NCI-H345 (cell line): ENCODE measurements at regions not wholly inside any gene's neighbourhood (a gene's known extent, or its start where the extent isn't known, plus 50 kb on each side); places are given as distances from the start of the nearest gene placed in this dataset.

ENCODE experiments used
- DNase-seq: peaks from one replicate; lab custom pipeline; 2025; lab: John Stamatoyannopoulos, UW

- DNase-seq = no peak
Observed at GRCh38 chr10:47053081-47053798, 142.0 kb downstream of the PTPN20 start.

- DNase-seq = no peak
Observed at GRCh38 chr10:47054974-47055373, 143.7 kb downstream of the PTPN20 start.

DNA sequence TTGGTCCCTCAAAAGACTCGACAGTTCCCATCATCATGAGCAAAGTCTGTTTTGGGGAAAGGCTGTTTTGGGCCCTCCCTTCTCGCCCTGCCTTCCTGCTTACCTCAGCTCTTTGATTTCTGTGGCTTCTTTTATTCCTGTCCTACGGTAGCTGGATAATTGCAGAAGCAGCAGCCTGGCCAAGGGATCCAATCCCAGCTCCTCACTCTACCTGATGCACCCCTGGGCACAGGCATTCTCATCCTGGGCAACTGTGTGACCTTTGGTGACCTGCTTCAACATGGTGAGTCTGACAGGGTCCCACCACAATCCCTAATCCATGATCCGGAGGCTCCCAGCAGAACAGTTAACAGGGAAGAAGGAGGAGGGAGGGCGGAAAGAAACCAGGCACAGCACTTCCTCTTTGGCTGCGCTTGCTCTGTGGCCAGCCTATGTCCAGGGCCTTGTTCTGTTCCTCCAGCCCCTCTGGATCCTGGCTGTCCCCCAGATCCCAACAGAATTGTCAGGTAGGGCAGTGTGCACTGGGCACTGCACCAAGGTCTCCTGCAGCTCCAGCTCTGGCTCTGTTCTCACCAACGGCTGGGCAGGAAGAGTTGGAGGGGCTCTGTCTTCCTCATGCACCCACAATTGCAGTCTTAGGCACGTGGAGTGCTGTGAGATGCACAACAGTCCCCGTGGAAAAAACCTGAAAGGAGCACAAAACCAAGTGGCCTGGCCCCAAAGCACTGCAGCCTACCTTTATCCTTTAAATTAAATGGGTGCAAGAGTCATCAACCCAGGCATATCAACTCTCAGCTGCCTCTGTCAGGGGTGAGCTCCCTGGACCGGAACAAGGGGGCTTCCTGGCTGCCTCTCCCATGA lies 144.4 kb downstream of the PTPN20 start:
- DNase-seq = no peak

DNA sequence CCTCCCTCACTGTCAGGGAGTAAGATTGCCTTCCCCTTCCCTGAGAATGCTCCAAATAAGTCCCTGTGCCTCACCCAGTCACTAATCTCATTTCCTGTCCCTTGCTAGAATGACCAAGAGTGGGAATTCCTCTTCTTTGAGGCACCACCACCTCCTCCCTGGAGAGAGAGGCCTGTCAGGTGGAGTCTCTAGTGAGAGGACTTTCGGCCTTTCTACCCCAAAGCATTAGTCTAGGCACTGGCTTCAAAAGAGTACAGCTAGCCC lies 145.0 kb downstream of the PTPN20 start:
- no peak for DNase-seq

DNA sequence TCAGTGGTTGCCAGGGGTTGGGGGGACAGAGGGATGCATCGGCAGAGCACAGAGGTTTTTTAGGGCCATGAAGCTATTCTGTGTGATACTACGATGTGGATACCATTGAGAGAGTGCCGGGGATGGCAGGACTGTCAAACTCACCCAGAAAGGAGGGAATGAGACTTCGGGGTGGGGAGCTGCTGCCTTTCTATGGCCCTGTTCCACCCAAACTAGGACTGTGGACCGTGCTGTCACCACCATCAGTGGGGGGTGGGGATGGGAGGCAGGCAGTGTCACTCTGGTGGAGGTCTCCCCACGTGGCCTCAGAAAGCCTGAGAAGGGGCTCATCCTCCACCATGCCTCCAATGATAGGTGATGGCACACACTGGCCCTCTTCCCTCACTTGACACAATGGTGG lies 146.2 kb downstream of the PTPN20 start:
- no peak for DNase-seq

DNA sequence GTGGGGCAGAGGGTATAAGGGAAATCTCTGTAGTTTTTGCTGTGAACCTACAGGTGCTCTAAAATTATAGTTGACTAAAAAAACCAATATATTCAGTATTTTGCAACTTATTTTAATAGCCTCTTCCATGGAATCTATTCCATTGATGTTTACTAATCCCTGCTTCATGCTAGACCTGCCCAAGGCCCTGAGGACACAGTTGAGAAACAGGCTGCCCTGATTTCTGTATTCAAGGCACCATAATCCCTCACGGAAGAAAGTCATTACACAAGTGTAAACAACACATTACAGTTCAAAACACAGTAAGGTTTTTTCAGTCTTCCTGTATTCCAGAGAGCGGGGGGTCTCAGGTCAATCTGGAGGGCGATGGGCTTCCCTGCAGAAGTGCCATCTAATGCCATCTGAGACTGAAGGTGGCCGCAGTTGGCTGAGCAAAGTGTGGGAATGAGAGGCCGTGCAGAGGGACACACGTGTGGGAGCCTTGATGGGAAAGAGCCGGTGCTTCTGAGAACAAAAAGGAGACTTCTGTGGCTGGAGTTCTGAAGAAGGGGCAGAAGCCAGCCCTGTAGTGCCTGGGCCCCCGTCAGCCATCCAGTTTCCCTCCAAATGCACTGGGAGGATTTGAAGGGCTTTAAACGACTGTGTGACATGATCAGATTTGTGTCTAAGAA lies 146.9 kb downstream of the PTPN20 start:
- no peak for DNase-seq

DNA sequence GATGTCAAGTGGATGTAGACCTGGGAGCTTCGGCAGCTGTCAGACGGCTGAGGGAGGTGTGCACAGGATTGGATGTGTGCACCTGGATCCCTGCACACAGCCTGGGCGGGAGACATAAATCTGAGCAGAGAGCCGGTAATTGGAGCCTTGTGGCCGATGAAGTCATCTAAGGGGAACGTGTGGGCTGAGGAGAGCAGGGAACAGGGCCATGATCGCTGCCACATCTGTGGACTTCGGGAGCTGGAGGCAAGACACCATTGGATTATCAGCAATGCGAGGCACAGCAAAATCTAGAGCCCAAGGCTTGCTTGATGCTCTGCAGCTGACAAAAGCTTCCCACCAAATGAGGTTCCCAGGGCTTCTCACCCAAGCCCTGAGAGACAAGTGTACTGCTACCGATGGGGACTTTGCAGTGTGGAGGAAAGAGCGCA lies 147.7 kb downstream of the PTPN20 start:
- DNase-seq = no peak

DNA sequence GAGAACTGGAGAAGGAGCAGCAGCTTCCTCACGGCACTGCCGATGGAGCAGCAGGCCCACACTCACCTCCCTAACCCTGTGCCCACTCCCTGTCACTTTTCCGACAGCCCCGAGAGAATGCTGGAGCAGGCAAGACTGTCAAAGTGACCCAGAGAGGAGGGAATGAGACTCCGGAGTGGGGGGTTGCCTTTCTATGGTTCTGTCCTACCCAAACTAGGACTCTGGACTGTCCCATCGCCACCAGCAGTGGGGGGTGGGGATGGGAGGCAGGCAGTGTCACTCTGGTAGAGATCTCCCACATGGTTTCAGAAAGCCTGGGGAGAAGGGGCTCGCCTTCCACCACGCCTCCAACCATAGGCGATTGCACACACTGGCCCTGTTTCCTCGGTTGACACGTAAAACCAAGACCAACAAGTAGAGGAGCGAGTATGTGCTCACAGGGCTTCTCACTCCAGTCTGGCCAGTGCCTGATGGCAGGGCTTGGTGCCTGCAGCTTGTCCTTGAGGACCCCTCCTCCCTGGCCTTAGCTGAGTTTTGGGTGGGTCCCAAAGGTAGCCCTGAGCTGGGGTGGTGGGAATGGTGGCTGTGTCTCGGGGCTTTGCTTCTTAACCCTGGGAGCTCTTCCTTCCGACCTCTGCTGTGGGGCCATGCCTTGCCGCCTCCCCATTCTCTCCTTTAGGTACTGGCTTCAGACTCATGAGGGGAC lies 148.5 kb downstream of the PTPN20 start:
- no peak for DNase-seq

GRCh38 chr10:47060356-47060755 lies 149.1 kb downstream of the PTPN20 start:
- DNase-seq = no peak

DNA sequence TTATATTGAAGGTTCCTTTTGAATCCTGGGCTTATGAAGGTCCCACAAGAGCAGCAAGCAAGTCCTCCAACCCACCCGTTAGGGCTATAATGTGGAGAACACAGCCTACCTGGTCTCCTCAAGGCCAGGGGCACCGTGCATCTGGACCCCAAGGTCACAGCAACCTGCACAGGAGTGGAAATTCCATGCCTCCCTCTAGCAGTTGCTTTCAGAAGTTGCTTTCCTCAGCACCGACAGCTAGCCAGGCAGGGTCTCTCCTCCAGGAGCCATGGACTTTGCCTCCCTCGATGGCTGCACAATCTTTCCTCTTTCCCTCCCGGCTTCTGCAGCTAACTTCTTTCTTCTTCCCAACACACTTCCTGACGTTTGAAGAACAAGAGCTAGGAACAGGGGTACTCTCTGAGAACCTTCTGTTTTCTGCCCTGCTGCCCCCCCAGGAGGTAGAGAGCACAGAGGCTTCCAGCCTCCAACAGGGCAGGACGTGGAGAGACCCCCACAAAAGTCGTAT lies 149.8 kb downstream of the PTPN20 start:
- DNase-seq = no peak

GRCh38 chr10:47061776-47062175 lies 150.5 kb downstream of the PTPN20 start:
- no peak for DNase-seq

DNA sequence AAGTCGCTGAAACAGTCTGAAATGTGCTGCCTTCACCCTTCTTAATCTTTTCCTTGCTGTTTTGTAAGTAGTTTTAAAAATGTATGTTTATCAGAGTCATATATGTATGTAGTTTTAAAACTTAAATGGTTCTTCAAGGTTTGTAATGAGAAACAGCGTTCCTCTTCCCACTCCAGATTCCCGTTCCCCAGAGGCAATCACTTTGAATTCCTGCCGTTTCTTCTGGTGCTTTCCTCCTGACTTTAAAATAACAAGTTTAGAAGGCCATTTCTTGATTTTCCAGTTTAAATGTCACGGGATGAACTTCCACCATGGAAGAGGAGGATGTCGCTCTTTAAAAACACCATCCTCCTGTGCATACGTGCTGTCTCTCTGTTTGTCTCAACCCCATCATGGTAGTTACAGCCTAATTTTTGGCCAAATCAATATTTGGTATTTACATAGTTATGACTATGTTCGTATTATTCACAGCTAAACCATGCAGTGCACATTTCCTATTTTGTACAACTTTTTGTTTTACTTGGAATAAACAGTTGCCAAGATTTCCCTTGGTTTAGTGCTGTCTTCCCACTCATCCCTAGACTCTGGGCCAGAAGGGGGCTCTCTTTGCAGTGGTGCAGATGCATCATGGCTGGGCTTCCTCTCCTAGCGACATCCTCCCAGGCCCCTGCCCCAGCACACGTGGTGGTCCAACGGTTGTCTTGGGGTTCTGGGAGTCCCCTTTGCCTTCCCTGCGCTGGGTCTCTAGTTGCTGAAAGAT lies 151.4 kb downstream of the PTPN20 start:
- DNase-seq = no peak

GRCh38 chr10:47063858-47064257 lies 152.6 kb downstream of the PTPN20 start:
- DNase-seq = peak; percentile 1

DNA sequence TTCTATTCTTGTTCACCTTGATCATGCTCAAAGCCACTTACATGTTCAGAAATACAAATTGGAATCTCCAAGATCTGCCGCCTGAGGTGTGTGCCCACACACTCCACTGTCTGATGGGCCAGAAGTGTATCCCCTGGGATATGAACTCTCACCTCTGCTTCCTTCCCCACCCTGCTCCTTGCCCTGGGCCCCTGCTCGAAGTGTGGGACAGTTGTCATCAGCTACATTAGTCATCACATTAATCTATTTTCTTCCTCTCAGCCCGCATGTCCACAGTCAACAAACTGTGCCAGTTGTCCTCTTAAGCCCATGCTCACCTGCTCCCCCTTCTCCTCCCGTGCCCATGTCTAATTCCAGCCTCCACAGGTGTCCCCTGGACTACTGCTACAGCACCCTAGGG lies 154.7 kb downstream of the PTPN20 start:
- no peak for DNase-seq

DNA sequence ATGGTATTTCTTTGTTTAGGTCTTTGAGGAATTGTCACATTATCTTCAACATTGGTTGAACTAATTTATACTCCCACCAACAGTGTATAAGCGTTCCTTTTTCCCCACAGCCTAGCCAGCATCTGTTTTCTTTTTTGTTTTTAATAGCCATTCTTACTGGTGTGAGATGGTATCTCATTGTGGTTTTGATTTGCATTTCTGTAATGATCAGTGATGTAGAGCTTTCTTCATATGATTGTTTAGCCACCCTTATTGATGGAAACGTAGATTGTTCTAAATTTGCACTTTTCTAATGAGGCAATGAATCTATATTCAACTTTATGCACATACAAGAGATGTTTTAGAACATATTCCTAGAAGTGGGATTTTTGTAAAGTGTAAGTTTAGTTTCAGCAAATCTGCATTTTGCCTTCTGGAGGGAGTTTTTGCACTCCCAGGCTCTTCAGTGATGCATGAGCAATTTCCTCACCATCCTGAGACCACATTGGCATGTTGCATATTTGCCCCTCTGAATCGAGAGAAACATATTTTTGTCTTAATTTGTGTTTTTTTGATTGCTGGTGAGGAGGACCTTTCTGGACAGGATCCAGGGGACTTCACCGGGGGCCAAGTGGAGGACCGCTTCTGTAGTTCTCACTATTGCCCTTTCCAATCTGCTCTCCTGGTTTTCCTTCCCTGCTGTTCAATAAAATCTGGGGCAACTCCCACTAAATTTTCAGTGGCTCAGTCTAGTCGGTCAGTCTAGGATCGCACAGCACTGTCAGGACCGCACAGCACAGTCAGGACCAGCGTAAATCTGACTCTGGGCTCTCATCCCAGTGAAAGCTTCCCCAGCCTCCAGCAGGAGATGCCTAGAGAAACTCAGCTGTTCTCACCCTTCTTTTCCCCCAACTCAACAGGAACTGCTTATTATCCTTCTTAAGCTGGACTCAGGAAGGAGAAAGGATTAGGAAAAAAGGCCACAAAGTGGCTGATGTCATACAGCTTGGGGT lies 157.0 kb downstream of the PTPN20 start:
- no peak for DNase-seq

DNA sequence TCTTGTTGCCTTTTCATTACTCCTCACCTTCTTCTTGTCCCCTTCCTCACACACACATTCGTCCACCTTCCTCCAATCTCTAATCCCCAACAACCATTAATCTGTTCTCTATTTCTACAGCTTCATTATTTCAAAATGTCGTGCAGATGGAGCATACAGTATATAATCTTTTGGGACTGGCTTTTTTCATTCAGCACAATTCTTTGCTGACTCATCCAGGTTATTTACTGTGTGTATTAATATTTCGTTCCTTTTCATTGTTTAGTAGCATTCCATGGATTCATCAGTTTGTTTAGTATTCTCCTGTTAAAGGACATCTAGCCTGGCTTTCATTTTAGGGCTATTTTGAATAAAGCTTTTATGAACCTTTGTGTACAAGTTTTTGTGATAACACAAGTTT lies 159.3 kb downstream of the PTPN20 start:
- DNase-seq = no peak

DNA sequence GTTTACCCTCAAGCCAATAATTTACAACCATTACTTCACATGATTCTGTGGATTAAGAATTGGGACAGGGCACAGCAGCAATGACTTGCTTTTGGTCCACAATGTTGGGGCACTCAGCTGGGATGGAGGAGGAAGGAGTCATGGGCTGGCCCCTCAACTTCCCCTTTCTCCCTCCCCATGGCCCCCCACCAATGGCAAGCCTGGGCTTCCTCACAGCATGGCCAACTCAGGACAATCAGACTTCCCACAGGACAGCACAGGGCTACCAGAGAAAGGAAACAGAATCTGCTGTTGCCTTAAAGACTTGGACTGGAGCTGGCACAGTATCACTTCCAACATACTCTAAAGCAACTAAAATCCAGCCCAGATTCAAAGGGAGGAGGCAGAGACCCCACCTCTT lies 160.7 kb downstream of the PTPN20 start:
- no peak for DNase-seq

- no peak for DNase-seq
Observed at GRCh38 chr10:47073967-47074366, 162.7 kb downstream of the PTPN20 start.

DNA sequence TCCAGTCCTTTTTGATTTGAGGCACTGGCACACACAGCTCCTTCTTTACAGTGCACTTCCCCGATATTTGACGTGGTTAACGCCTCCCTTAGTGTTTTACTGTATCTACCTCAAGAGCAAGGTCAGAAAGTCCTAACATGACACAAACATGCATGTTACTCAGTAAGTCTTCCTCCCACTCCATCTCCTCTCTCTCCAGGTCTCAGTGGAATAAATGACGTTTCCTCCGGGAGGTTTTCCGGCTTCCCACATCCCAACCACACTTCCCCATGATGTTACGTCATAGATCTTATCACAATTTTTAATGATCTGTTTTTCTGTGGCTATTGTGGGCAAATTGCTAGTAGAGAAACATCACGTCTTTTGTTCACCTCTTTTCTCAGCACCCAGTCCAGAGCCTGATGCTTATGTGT lies 165.7 kb downstream of the PTPN20 start:
- DNase-seq = no peak

GRCh38 chr10:47077386-47077785 lies 166.2 kb downstream of the PTPN20 start:
- DNase-seq = no peak
